Thymus (tissue), 11 donors: ENCODE measurements at regions not wholly inside any gene's neighbourhood (a gene's known extent, or its start where the extent isn't known, plus 50 kb on each side); places are given as distances from the start of the nearest gene placed in this dataset.

Experiments used
- DNase-seq, 9 donors: peaks; one replicate each; pipeline ENCODE4 v3.0.0-alpha.2; 2013; ENCODE audit warnings: low spot score in 9 of 9, low read depth in 6 of 9, missing footprints in 1 of 9
- H3K27ac ChIP-seq, 2 donors: one replicate each; pipeline ENCODE4 v1.5.1; 2013; ENCODE audit warnings: control low read depth in 1 of 2, low read depth in 1 of 2, low read length in 1 of 2, mild to moderate bottlenecking in 1 of 2, moderate library complexity in 1 of 2
- H3K27me3 ChIP-seq, 2 donors: one replicate each; pipeline ENCODE4 v1.5.1; 2013; ENCODE audit warnings: low read length in 1 of 2; ENCODE audit not compliant: control insufficient read depth in 2 of 2, insufficient read depth in 1 of 2
- H3K36me3 ChIP-seq, 2 donors: one replicate each; pipeline ENCODE4 v1.5.1; 2013; ENCODE audit warnings: low read length in 1 of 2, mild to moderate bottlenecking in 1 of 2, moderate library complexity in 1 of 2; ENCODE audit not compliant: control insufficient read depth in 2 of 2, insufficient read depth in 2 of 2
- H3K4me1 ChIP-seq, 2 donors: one replicate each; pipeline ENCODE4 v1.5.1; 2013; ENCODE audit warnings: low read length in 2 of 2; ENCODE audit not compliant: control insufficient read depth in 2 of 2, insufficient read depth in 2 of 2
- H3K4me3 ChIP-seq, 2 donors: one replicate each; pipeline ENCODE4 v1.5.1; 2013; ENCODE audit warnings: low read length in 2 of 2, control low read depth in 1 of 2, mild to moderate bottlenecking in 1 of 2
- H3K9me3 ChIP-seq, 2 donors: one replicate each; pipeline ENCODE4 v1.5.1; 2013; ENCODE audit warnings: low read length in 1 of 2, mild to moderate bottlenecking in 1 of 2; ENCODE audit not compliant: control insufficient read depth in 2 of 2, insufficient read depth in 1 of 2
- WGBS: extraction: QIAGEN DNeasy Blood & Tissue Kit; methylation state at CpG from one replicate; pipeline ENCODE4 v1.1.7; 2013; 5-methylcytosine and 5-hydroxymethylcytosine counted together
- donor health status: healthy.

DNA sequence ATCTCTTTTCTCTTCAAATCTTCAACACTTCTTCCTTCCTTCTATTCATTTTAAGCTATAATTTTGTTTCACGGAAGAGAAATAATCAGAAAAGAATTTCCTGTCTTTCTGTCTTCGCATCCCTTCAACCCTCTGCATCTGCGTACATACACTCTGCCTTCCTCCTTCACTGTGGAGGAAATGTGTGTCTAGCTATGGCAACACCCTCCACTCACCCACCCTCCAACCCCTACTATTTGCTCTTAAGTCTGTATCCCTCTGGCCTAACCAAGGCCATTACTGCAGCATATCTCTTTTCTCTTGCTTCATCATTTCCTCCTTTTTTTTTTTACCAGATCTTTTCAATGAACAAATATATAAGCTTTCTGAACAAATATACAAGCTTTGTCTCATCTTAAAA lies 105.7 kb upstream of the NUDT12 start:
- Histone ChIP-seq H3K36me3 (no peaks in the 10 kb centered on the region), H3K27me3 (no peaks in the 10 kb centered on the region), H3K9me3 (peaks cover 0 to 3% of the 10 kb centered on the region in 2 donors), H3K27ac (no peak overlapping the region), H3K4me3 (no peak overlapping the region), H3K4me1 (no peaks in the 10 kb centered on the region)
- WGBS = 81% methylated on average over 3 of the region's 3 CpGs
- no peak for DNase-seq

DNA sequence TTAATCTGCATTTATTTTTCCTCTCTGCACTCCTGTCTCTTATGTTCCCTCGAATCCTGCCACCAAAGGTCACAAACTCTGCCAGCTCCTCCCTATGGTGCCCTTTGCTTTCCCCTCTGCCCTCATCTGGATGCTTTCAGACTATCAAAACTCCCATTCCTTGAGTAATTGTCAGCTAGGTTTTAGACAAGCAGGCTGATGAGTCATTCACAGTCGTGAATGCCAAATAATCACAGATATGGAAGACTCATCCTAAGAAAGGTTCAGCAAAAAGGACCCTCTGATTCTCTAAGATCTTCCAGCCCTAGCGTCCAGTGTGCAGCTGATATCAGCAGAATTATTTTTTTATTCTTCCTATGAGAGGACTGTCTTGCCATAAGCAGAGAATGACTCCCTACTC lies 104.5 kb upstream of the NUDT12 start:
- 85% methylated on average over 3 of the region's 3 CpGs for WGBS
- Histone ChIP-seq H3K9me3 (peaks cover 0 to 3% of the 10 kb centered on the region in 2 donors), H3K36me3 (no peaks in the 10 kb centered on the region), H3K27me3 (no peaks in the 10 kb centered on the region), H3K4me1 (no peaks in the 10 kb centered on the region), H3K4me3 (no peak overlapping the region), H3K27ac (no peak overlapping the region)
- DNase-seq = no peak

DNA sequence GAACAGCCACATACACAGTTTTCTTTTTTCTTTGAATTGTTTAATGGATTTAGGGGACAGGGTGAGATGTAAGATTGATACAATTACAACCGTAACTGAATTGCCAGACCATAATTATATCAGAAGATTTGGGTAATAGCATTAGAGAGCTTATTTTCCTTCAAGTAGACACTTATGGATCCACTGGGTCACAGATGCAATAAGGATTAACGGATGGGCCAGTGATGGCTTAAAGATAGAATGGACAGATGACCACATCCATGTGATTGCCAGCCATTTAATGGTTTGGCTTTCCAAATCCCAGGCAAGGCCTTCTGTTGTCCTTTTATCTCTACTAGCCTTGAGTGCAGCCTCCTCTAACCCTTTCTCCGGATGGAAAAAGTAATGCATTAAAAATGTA lies 94.7 kb upstream of the NUDT12 start:
- H3K9me3 ChIP-seq = no peaks in the 10 kb centered on the region
- H3K4me1 ChIP-seq = no peaks in the 10 kb centered on the region
- DNase-seq = no peak
- no peaks in the 10 kb centered on the region for H3K36me3 ChIP-seq
- no peaks in the 10 kb centered on the region for H3K27me3 ChIP-seq
- 95% methylated on average over 3 of the region's 3 CpGs for WGBS
- H3K4me3 ChIP-seq = no peak overlapping the region
- no peak overlapping the region for H3K27ac ChIP-seq

DNA sequence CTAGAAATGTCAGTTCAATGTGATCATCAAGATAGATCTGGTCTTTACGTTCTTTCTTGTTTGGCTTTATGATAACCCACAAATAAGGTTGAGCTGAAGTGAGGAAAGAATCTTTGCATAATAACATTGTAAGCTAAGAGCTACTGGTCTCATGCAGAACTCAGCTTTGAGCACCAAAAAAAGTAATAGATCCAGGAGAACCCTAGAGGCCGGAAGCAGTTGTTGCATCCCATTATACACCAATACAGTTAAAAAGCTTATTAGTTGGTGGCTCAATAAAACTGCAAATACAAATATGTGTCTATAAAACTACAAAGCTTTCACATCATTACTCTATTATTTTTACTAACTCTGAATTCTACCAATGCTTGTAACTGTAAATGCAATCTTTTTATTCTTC lies 85.5 kb upstream of the NUDT12 start:
- H3K36me3 ChIP-seq = no peaks in the 10 kb centered on the region
- no peak for DNase-seq
- 92% methylated on average over 2 of the region's 2 CpGs for WGBS

DNA sequence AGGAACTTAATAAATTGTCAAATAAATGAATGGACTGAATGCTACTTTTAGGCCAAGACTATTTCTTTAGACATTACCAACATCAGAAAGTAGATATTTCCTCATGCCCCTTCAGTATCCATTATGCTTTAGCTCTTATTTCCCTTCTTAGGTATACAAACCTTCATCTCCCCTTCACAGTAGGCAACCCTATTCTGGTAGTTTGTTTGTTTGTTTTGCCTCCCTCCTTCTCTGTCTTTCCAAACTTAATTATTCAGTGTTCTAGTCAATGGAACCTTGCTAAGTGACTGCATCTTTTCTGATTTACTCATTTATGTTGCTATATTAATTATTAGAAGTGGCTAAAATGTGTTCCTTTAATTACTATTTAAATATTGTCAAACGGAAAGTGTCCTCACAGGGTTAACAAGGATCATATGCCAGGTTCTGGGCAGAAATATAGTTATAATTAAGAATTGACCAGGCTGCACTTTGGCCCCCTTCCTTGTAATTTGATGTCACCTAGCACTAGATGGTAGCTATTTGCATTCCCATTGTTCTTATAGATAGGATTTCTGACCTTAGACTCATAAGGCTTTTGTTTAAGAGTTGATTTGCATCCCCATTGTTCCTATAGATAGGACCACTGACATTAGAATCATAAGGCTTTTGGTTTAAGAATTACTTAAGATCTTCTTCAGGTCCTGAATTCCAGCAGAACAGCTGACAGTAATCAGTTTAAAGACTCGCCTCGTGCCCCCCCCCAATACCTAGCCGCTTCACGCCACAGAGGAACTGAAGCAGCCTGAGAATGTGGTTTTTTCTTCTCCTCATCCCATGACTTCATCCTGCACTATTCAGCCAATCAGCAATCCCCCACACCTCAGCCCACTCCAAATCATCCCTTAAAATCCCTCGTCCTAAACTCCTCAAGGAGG lies 84.4 kb upstream of the NUDT12 start:
- Histone ChIP-seq H3K4me1 (no peaks in the 10 kb centered on the region), H3K36me3 (no peaks in the 10 kb centered on the region), H3K4me3 (no peak overlapping the region), H3K9me3 (no peaks in the 10 kb centered on the region), H3K27me3 (no peaks in the 10 kb centered on the region), H3K27ac (no peak overlapping the region)
- DNase-seq = no peak
- WGBS = 84% methylated on average over 6 of the region's 6 CpGs

More for the DNA sequence above, 85.5 kb upstream of the NUDT12 start:
- no peak overlapping the region for H3K4me3 ChIP-seq
- no peaks in the 10 kb centered on the region for H3K27me3 ChIP-seq
- no peaks in the 10 kb centered on the region for H3K4me1 ChIP-seq
- no peak overlapping the region for H3K27ac ChIP-seq
- no peaks in the 10 kb centered on the region for H3K9me3 ChIP-seq

DNA sequence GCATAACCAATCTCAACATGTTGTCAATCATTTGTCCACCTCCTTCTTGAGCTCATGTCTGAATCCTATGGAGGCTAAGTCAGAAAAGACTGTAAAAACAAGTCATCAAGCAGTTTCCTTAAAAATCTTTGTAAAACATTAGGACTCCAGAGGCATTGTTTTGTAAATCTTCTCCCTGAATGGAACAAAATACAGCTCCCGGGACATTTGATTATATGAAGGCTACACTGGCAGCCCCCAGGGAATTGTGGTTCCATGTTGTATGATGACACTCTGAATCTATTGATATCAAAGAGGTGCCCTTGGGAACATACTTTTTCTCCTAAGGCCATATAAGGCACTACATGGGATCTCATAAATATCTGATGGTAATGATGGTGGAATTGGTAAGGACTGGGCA lies 83.2 kb upstream of the NUDT12 start:
- WGBS = 97% methylated on average over 1 of the region's 1 CpG
- DNase-seq = no peak
- H3K4me1 ChIP-seq = no peaks in the 10 kb centered on the region
- H3K4me3 ChIP-seq = no peak overlapping the region
- no peaks in the 10 kb centered on the region for H3K36me3 ChIP-seq
- no peak overlapping the region for H3K27ac ChIP-seq
- no peaks in the 10 kb centered on the region for H3K9me3 ChIP-seq
- no peaks in the 10 kb centered on the region for H3K27me3 ChIP-seq

DNA sequence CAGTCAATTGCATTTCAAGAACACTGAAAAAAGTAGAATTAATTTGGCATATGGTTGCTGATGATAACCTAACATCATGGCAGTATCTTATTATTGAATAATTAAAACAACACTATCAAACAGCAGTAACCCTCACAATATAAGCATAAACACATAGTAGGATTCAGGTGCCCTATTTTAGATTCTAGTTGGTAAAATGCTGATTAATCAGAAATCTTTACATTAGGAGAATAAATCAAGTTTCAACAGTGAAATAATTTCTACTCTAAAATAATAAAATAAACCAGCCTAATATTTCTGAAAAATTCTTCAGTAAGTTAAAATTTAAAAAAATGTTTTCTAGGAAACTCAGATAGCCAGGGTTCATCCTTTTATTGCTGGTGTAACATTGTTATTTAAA lies 76.4 kb upstream of the NUDT12 start:
- no peaks in the 10 kb centered on the region for H3K4me1 ChIP-seq

DNA sequence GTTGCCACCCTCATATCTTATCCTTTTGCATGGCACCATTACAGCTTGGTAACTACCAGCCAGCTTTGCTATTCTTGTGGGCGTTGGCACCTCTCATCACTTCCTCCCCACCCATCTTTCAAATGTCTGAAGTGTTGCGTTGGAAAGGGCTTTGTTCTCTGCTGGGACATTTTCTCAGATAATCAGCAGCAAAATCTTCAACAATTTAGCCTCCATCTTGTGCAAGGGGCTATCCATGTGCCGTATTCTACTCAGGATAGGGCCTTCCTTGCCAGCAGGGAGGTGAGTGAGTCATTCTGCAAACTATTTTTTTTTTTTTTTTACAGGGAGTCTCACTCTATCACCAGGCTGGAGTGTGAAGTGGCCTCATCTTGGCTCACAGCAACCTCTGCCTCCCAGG lies 62.1 kb upstream of the NUDT12 start:
- WGBS = 94% methylated on average over 3 of the region's 3 CpGs
- no peak for DNase-seq
- Histone ChIP-seq H3K27ac (no peak overlapping the region), H3K4me1 (no peaks in the 10 kb centered on the region), H3K4me3 (no peak overlapping the region), H3K36me3 (no peaks in the 10 kb centered on the region), H3K27me3 (no peaks in the 10 kb centered on the region), H3K9me3 (peaks cover 0 to 1% of the 10 kb centered on the region in 2 donors)

More for the DNA sequence above, 76.4 kb upstream of the NUDT12 start:
- Histone ChIP-seq H3K4me3 (no peak overlapping the region), H3K36me3 (no peaks in the 10 kb centered on the region), H3K27me3 (no peaks in the 10 kb centered on the region), H3K9me3 (no peaks in the 10 kb centered on the region), H3K27ac (no peak overlapping the region)
- DNase-seq = no peak

DNA sequence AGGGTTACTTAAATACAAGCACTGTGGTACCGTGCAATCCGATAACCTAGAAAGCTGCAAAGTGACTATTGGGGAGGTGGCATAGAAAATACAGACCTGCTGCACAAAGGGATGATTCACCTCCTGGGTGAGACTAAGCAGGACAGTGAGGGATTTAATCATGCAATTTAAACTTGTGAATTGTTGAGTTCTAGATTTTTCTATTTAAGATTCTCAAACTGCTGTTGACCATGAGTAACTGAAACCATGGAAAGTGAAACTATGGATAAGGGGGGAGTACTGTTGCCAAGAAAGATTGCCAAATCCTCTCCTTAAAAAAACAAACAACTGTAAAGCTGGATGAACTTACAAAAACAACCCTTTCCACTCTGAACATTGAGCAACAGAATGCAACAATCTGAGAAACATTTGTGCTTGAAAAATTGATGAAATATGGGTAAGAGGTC lies 61.5 kb upstream of the NUDT12 start:
- H3K4me1 ChIP-seq = no peaks in the 10 kb centered on the region
- H3K4me3 ChIP-seq = no peak overlapping the region
- no peaks in the 10 kb centered on the region for H3K27me3 ChIP-seq
- 96% methylated on average over 2 of the region's 2 CpGs for WGBS
- no peak overlapping the region for H3K27ac ChIP-seq
- H3K36me3 ChIP-seq = no peaks in the 10 kb centered on the region
- peaks cover 0 to 1% of the 10 kb centered on the region in 2 donors for H3K9me3 ChIP-seq
- DNase-seq = peak in 1 of 9 donors; percentile 8
